ENCODE measurements at regions not wholly inside any gene's neighbourhood (a gene's known extent, or its start where the extent isn't known, plus 50 kb on each side); places are given as distances from the start of the nearest gene placed in this dataset.

DNA sequence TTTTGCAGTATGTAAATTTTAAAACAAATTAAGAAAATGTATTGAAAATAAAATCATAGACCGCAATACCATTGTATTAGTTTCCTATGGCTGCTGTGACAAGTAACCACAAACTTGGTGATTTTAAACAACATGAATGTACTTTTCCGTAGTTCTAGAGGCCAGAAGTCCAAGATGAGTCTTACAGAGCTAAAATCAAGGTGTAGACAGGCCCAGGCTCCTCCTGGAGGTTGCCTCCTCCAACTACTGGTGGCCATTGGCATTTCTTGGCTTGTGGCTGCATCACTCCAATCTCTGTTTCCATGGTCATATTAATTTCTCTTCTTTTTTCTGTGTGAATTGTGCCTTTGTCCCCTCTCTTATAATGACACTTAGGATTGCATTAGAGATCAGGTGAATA, 59.2 kb upstream of the ETAA1 start:
- no peaks in the 10 kb centered on the region for H3K4me1 ChIP-seq (ENCODE audit: insufficient read depth, low read length)
- H3K4me3 ChIP-seq (ENCODE audit: low read depth in 1 of 2, low read length in 2 of 2), result no peak overlapping the region
- H3K27ac ChIP-seq (ENCODE audit: low read depth, low read length), result no peak overlapping the region
- H3K9ac ChIP-seq (ENCODE audit: low read length), result no peak overlapping the region
- no peaks in the 10 kb centered on the region for H3K36me3 ChIP-seq (ENCODE audit: insufficient read depth, low read length)
- no peaks in the 10 kb centered on the region for H3K27me3 ChIP-seq (ENCODE audit: control insufficient read depth in 1 of 2, insufficient read depth in 2 of 2, low read length in 2 of 2)
- no peaks in the 10 kb centered on the region for H3K9me3 ChIP-seq (ENCODE audit: low read length)

DNA sequence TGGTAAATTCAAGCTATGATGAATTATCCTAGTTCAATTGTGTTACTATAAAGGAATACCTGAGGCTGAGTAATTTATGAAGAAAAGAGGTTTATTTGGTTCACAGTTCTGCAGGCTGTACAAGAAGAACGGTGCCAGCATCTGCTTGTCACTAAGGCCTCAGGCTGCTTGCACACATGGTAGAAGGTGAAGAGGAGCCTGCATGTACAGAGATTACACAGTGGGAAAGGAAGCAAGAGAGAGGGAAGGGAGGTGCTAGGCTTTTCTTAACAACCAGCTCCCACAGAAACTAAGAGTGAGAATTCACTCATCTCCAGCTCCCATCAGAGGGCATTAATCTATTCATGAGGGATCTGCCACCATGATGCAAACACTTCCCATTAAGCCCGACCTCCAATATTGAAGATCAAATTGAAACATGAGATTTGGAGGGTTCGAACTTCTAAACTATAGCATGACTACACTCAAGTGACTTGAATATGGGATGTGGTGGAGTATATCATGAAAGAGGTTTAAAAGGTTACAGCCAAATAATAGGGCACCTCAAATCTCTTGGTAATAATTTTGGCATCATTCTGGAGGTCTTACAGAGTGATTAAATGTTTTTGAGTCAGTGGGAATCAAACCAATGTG, 58.4 kb upstream of the ETAA1 start:
- Histone ChIP-seq H3K36me3 (ENCODE audit: insufficient read depth, low read length) (no peaks in the 10 kb centered on the region), H3K4me3 (ENCODE audit: low read depth in 1 of 2, low read length in 2 of 2) (no peak overlapping the region), H3K9ac (ENCODE audit: low read length) (no peak overlapping the region), H3K4me1 (ENCODE audit: insufficient read depth, low read length) (no peaks in the 10 kb centered on the region), H3K27me3 (ENCODE audit: control insufficient read depth in 1 of 2, insufficient read depth in 2 of 2, low read length in 2 of 2) (no peaks in the 10 kb centered on the region), H3K27ac (ENCODE audit: low read depth, low read length) (no peak overlapping the region), H3K9me3 (ENCODE audit: low read length) (no peaks in the 10 kb centered on the region)

DNA sequence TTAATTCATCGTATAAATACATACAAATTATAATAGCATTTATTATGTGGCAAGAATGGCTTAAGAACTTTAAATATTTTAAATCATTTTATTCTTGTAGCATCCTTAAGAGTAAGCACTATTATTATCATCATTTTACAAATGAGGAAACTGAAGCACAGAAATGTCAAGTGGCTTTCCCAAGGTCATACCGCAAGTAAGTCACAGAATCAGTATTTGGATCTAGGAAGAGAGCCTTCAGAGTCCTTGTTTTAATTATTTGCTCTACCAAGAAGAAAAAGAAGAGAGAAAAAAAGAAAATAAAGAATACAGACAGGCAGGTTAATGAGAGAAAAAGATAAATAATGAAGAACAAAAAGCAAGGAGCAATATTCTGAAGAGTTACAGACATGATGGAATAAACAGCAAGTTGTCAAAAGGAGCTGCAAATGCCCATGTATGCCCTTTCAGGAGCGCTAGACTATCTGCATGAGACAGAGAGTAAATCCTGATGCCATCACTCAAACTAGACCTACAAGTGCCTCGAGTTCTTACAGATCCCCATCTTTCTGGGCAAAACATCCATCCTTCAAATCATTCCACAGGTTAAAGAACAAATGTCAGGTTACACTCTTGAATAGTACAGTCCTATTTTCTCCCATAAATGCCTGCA, 57.8 kb upstream of the ETAA1 start:
- Histone ChIP-seq H3K9me3 (ENCODE audit: low read length) (no peaks in the 10 kb centered on the region), H3K9ac (ENCODE audit: low read length) (no peak overlapping the region), H3K36me3 (ENCODE audit: insufficient read depth, low read length) (no peaks in the 10 kb centered on the region), H3K27me3 (ENCODE audit: control insufficient read depth in 1 of 2, insufficient read depth in 2 of 2, low read length in 2 of 2) (no peaks in the 10 kb centered on the region), H3K27ac (ENCODE audit: low read depth, low read length) (no peak overlapping the region), H3K4me1 (ENCODE audit: insufficient read depth, low read length) (no peaks in the 10 kb centered on the region), H3K4me3 (ENCODE audit: low read depth in 1 of 2, low read length in 2 of 2) (no peak overlapping the region)

DNA sequence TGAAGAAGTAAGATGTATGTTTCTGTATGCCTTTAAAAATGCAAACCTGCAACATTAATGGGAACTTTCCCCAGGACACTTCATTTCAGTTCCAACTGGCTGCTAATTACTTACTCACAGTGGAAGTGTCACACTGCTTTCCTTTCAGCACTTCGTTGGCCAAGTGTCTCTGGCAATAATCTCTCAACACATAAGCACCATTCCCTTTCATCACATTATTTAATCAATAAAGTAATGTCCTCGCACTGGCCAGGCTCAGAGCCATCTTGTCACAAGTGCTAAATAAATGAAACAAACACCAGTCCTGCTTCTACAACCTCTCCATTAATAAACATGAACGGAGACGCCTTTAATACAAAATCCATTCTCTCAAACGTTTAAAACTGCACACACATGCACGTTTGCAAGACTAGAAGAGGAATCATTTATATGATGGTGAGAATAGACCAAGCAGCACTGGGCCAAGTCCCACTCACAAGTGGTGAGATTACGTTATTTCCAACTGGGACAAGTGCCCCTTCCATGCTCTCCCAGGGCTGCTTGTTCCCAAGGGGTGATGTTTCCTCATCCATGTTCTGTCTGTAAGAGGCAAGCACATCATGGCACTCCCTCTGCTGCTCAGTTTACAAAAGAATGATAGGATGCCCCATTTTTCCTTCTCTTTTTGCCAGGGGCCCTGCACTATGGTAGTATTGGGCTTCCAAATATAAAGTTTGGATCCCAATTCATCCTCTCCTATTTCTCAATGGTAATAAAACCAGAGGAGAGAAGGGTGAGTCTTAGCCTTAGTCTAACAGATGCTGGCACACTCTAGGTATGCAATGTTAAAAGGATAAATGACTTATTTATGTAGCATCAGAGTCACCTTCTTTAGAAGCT, 56.8 kb upstream of the ETAA1 start:
- Histone ChIP-seq H3K4me1 (ENCODE audit: insufficient read depth, low read length) (no peaks in the 10 kb centered on the region), H3K27ac (ENCODE audit: low read depth, low read length) (no peak overlapping the region), H3K9me3 (ENCODE audit: low read length) (no peaks in the 10 kb centered on the region), H3K27me3 (ENCODE audit: control insufficient read depth in 1 of 2, insufficient read depth in 2 of 2, low read length in 2 of 2) (no peaks in the 10 kb centered on the region), H3K9ac (ENCODE audit: low read length) (no peak overlapping the region), H3K4me3 (ENCODE audit: low read depth in 1 of 2, low read length in 2 of 2) (no peak overlapping the region), H3K36me3 (ENCODE audit: insufficient read depth, low read length) (no peaks in the 10 kb centered on the region)

DNA sequence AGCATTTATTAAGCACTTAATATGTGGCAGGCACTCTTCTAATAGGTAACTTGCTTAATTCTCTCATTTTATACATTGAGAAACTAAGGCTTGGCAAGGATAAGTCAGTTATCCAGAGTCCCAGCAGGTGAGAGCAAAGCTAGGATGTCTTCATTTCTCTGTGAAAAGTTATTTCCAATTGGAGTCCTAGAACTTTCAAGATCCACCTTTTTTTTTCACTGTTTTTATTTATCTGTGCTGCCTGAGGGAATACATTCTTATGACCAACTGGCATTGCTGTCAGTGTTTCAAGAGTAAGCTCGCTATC, 56.2 kb upstream of the ETAA1 start:
- H3K4me3 ChIP-seq (ENCODE audit: low read depth in 1 of 2, low read length in 2 of 2), result no peak overlapping the region
- no peaks in the 10 kb centered on the region for H3K27me3 ChIP-seq (ENCODE audit: control insufficient read depth in 1 of 2, insufficient read depth in 2 of 2, low read length in 2 of 2)
- H3K9ac ChIP-seq (ENCODE audit: low read length), result no peak overlapping the region
- no peaks in the 10 kb centered on the region for H3K4me1 ChIP-seq (ENCODE audit: insufficient read depth, low read length)
- H3K9me3 ChIP-seq (ENCODE audit: low read length), result no peaks in the 10 kb centered on the region
- no peaks in the 10 kb centered on the region for H3K36me3 ChIP-seq (ENCODE audit: insufficient read depth, low read length)
- no peak overlapping the region for H3K27ac ChIP-seq (ENCODE audit: low read depth, low read length)

DNA sequence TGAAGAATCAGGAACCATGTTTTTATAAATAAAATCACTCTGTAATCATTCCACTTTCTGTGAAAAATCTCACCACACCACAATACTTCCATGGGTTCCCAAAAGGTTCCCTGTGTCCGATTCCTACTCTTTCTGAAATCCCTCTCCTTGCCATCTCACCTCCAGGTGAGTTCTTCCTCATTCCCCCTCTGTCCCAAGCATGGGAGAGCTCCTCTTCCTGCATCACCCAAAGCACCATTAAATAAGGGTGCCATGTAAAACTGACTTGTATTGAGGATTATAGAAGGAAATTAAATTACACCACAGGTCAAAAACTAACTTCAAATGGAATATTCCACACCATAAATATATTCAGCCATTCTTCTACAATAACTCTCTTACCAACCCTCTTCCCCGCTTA, 55.8 kb upstream of the ETAA1 start:
- H3K4me3 ChIP-seq (ENCODE audit: low read depth in 1 of 2, low read length in 2 of 2), result no peak overlapping the region
- no peak overlapping the region for H3K9ac ChIP-seq (ENCODE audit: low read length)
- no peaks in the 10 kb centered on the region for H3K27me3 ChIP-seq (ENCODE audit: control insufficient read depth in 1 of 2, insufficient read depth in 2 of 2, low read length in 2 of 2)
- no peaks in the 10 kb centered on the region for H3K36me3 ChIP-seq (ENCODE audit: insufficient read depth, low read length)
- no peak overlapping the region for H3K27ac ChIP-seq (ENCODE audit: low read depth, low read length)
- H3K9me3 ChIP-seq (ENCODE audit: low read length), result no peaks in the 10 kb centered on the region
- H3K4me1 ChIP-seq (ENCODE audit: insufficient read depth, low read length), result no peaks in the 10 kb centered on the region

DNA sequence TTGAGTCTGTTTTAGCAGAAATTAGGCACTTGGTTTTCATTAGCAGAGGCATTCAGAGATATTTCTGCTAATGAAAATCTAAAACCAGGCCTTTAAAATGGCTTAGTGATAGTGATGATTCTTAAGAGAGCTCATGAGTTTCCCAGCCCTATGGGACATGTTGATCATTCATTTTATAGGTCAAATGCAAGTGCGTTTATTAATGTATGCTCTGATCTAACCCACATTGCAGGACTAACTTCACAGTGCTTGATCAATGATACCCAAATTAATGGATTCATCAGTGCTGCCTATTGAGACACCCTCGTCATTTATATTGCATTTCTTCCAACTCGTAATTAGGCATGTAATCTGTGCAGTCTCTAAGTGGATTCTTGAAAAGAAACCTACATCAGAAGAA, 54.7 kb upstream of the ETAA1 start:
- Histone ChIP-seq H3K27ac (ENCODE audit: low read depth, low read length) (no peak overlapping the region), H3K9me3 (ENCODE audit: low read length) (no peaks in the 10 kb centered on the region), H3K9ac (ENCODE audit: low read length) (no peak overlapping the region), H3K36me3 (ENCODE audit: insufficient read depth, low read length) (no peaks in the 10 kb centered on the region), H3K4me1 (ENCODE audit: insufficient read depth, low read length) (no peaks in the 10 kb centered on the region), H3K4me3 (ENCODE audit: low read depth in 1 of 2, low read length in 2 of 2) (no peak overlapping the region), H3K27me3 (ENCODE audit: control insufficient read depth in 1 of 2, insufficient read depth in 2 of 2, low read length in 2 of 2) (no peaks in the 10 kb centered on the region)

DNA sequence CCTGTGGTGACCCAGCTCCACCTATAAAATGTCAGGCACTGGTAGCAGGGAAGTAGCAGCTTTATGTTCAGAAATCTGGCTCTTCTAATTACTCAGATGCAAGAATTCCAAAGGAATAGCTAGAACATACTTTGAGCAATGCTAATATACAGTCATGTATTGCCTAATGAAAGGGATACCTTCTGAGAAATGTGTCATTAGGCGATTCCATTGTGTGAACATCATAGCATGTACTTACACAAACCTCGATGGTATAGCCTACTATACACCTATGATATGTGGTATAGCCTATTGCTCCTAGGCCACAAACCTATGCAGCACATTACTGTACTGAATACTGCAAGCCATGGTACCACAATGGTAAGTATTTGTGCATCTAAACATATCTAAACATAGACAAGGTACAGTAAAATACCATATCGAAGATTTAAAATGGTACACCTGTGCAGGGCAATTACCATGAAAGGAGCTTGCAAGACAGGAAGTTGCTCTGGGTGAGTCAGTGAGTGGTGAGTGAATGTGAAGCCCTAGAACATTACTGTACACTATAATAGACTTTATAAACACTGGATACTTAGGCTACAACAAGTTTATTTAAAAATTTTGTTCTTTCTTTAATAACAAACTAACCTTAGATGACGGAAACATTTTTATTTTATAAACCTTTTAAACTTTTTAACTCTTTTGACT, 50.3 kb upstream of the ETAA1 start:
- Histone ChIP-seq H3K9ac (ENCODE audit: low read length) (no peak overlapping the region), H3K4me1 (ENCODE audit: insufficient read depth, low read length) (no peaks in the 10 kb centered on the region), H3K9me3 (ENCODE audit: low read length) (no peaks in the 10 kb centered on the region), H3K36me3 (ENCODE audit: insufficient read depth, low read length) (no peaks in the 10 kb centered on the region), H3K27me3 (ENCODE audit: control insufficient read depth in 1 of 2, insufficient read depth in 2 of 2, low read length in 2 of 2) (no peaks in the 10 kb centered on the region), H3K27ac (ENCODE audit: low read depth, low read length) (no peak overlapping the region), H3K4me3 (ENCODE audit: low read depth in 1 of 2, low read length in 2 of 2) (no peak overlapping the region)
